GM23338 (cell line): ENCODE measurements at regions not wholly inside any gene's neighbourhood (a gene's known extent, or its start where the extent isn't known, plus 50 kb on each side); places are given as distances from the start of the nearest gene placed in this dataset.

Experiments
- ATAC-seq: fragments of 200-7000 bp; cut with Tn5 transposase; 3 replicates; pipeline ENCODE4 v1.9.1; 2020
- DNase-seq: peaks from one replicate; pipeline ENCODE4 v3.0.0-alpha.2; 2015; ENCODE audit warnings: low spot score
- H2AFZ ChIP-seq: fragments of 200-600 bp; sonication (generic); 2 replicates; pipeline ENCODE4 v1.8.0; 2016; ENCODE audit warnings: antibody characterized with exemption, mild to moderate bottlenecking, moderate library complexity
- H3F3A ChIP-seq: fragments of 200-600 bp; sonication (generic); replicated peaks from 2 replicates; pipeline ENCODE4 v1.8.0; 2017; ENCODE audit warnings: antibody characterized with exemption, mixed run types, low read depth
- H3K27ac ChIP-seq: fragments of 200-600 bp; sonication (generic); 2 replicates; pipeline ENCODE4 v1.6.1; 2016; ENCODE audit warnings: low read depth
- H3K27me3 ChIP-seq: fragments of 200-600 bp; sonication (generic); 2 replicates; pipeline ENCODE4 v1.8.0; 2016; ENCODE audit warnings: mild to moderate bottlenecking, mixed run types, moderate library complexity; ENCODE audit not compliant: insufficient read depth
- H3K36me3 ChIP-seq: fragments of 200-600 bp; sonication (generic); 2 replicates; pipeline ENCODE4 v1.8.0; 2016; ENCODE audit warnings: mild to moderate bottlenecking; ENCODE audit not compliant: insufficient read depth
- H3K4me1 ChIP-seq: fragments of 200-600 bp; sonication (generic); 2 replicates; pipeline ENCODE4 v1.8.0; 2016; ENCODE audit warnings: mild to moderate bottlenecking, moderate library complexity; ENCODE audit not compliant: insufficient read depth
- H3K4me2 ChIP-seq: fragments of 200-600 bp; sonication (generic); 2 replicates; pipeline ENCODE4 v1.7.1; 2017; ENCODE audit warnings: mixed run types
- H3K4me3 ChIP-seq: fragments of 200-600 bp; sonication (generic); 2 replicates; pipeline ENCODE4 v1.6.1; 2016; ENCODE audit warnings: mixed run types
- H3K79me2 ChIP-seq: fragments of 200-600 bp; sonication (generic); replicated peaks from 2 replicates; pipeline ENCODE4 v1.8.0; 2017; ENCODE audit warnings: mild to moderate bottlenecking; ENCODE audit not compliant: insufficient read depth
- H3K9me2 ChIP-seq: fragments of 200-600 bp; sonication (generic); 2 replicates; pipeline ENCODE4 v1.8.0; 2017; ENCODE audit not compliant: insufficient read depth
- H4K20me1 ChIP-seq: fragments of 200-600 bp; sonication (generic); replicated peaks from 2 replicates; pipeline ENCODE4 v1.8.0; 2017; ENCODE audit warnings: mild to moderate bottlenecking; ENCODE audit not compliant: insufficient read depth
- H3K27ac Mint-ChIP-seq: 2 replicates; pipeline ENCODE4 v1.8.0; 2020; ENCODE audit warnings: inconsistent platforms, mild to moderate bottlenecking, moderate library complexity, mixed read lengths
- H3K27me3 Mint-ChIP-seq: 3 replicates; pipeline ENCODE4 v1.8.0; 2022; ENCODE audit warnings: low read depth, mild to moderate bottlenecking, moderate library complexity, mixed read lengths, inconsistent platforms; ENCODE audit not compliant: insufficient read depth, poor library complexity
- H3K36me3 Mint-ChIP-seq: 3 replicates; pipeline ENCODE4 v1.8.0; 2021; ENCODE audit warnings: low read depth, mild to moderate bottlenecking, inconsistent platforms, moderate library complexity, mixed read lengths
- H3K4me1 Mint-ChIP-seq: 3 replicates; pipeline ENCODE4 v1.8.0; 2020; ENCODE audit warnings: mild to moderate bottlenecking, inconsistent platforms, mixed read lengths
- H3K4me3 Mint-ChIP-seq: 3 replicates; pipeline ENCODE4 v1.8.0; 2021; ENCODE audit warnings: moderate library complexity, mild to moderate bottlenecking, inconsistent platforms, mixed read lengths
- H3K9me3 Mint-ChIP-seq: 3 replicates; pipeline ENCODE4 v1.8.0; 2020; ENCODE audit warnings: moderate library complexity, mild to moderate bottlenecking, inconsistent platforms, mixed read lengths
- CREB1 ChIP-seq: fragments of 250-450 bp; sonication (Bioruptor Pico); IDR thresholded peaks from 2 replicates; pipeline ENCODE4 v1.5.0; 2020; ENCODE audit warnings: low read depth, mild to moderate bottlenecking, moderate library complexity
- ETS1 ChIP-seq: IDR thresholded peaks from 2 replicates; pipeline ENCODE4 v1.6.1; 2016; ENCODE audit warnings: antibody characterized with exemption
- EZH2 ChIP-seq: fragments of 200-600 bp; sonication (generic); IDR thresholded peaks from one replicate; pipeline ENCODE4 v1.8.0; 2017; ENCODE audit warnings: antibody characterized with exemption, mild to moderate bottlenecking, low read depth; ENCODE audit not compliant: unreplicated experiment
- EZH2phosphoT487 ChIP-seq: fragments of 200-600 bp; sonication (generic); IDR thresholded peaks from one replicate; pipeline ENCODE4 v1.8.1; 2018; ENCODE audit warnings: antibody characterized with exemption; ENCODE audit not compliant: unreplicated experiment
- NANOG ChIP-seq: IDR thresholded peaks from 2 replicates; pipeline ENCODE4 v1.6.1; 2016; ENCODE audit warnings: antibody characterized with exemption, borderline replicate concordance
- POLR2AphosphoS5 ChIP-seq: IDR thresholded peaks from 2 replicates; pipeline ENCODE4 v1.6.1; 2016; ENCODE audit warnings: antibody characterized with exemption, low read depth
- REST ChIP-seq: IDR thresholded peaks from one replicate; pipeline ENCODE4 v1.6.1; 2018; ENCODE audit warnings: antibody characterized with exemption; ENCODE audit not compliant: unreplicated experiment
- ZNF331 ChIP-seq: fragments of 250-450 bp; sonication (Bioruptor Pico); IDR thresholded peaks from 2 replicates; pipeline ENCODE4 v1.5.0; 2020; ENCODE audit warnings: low read depth, mild to moderate bottlenecking, moderate library complexity
- ZNF462 ChIP-seq: fragments of 250-450 bp; sonication (Bioruptor Pico); IDR thresholded peaks from 2 replicates; pipeline ENCODE4 v1.5.0; 2020; ENCODE audit warnings: mild to moderate bottlenecking, moderate library complexity

GRCh38 chr2:57908736-57909161 lies 137.9 kb upstream of the VRK2 start:
- Histone ChIP-seq H3K27ac (no peak overlapping the region), H3K79me2 (no peaks in the 10 kb centered on the region), H3K4me1 (no peaks in the 10 kb centered on the region), H4K20me1 (no peaks in the 10 kb centered on the region), H2AFZ (no peak overlapping the region), H3K4me2 (no peak overlapping the region), H3K27me3 (no peaks in the 10 kb centered on the region), H3K36me3 (no peaks in the 10 kb centered on the region), H3K9me2 (no peaks in the 10 kb centered on the region), H3K4me3 (no peak overlapping the region), H3F3A (no peaks in the 10 kb centered on the region)
- no peak for DNase-seq
- Mint-ChIP-seq H3K27me3 (no peaks in the 10 kb centered on the region), H3K9me3 (no peaks in the 10 kb centered on the region), H3K27ac (no peak overlapping the region), H3K4me1 (peaks cover 5% of the 10 kb centered on the region; the same call in 2 of the 3 replicates), H3K4me3 (no peak overlapping the region), H3K36me3 (no peaks in the 10 kb centered on the region)
- no peak for ATAC-seq
- TF ChIP-seq CREB1 (CRISPR knock-in tag) (no peak), ETS1 (no peak), EZH2 (no peak), POLR2AphosphoS5 (no peak), ZNF462 (CRISPR knock-in tag) (no peak), EZH2phosphoT487 (no peak), REST (no peak), NANOG (no peak), ZNF331 (CRISPR knock-in tag) (no peak)
